Bronchial epithelial cell (primary cell): ENCODE measurements at regions not wholly inside any gene's neighbourhood (a gene's known extent, or its start where the extent isn't known, plus 50 kb on each side); places are given as distances from the start of the nearest gene placed in this dataset.

Source experiments
- DNase-seq: peaks from one replicate; pipeline ENCODE4 v3.0.0-alpha.2; 2010; ENCODE audit warnings: low read depth
- FAIRE-seq: peaks from 2 replicates; lab custom pipeline; 2011; peaks lifted over from hg19 to GRCh38; lab: Jason Lieb, UNC
- H3K27me3 ChIP-seq: 2 replicates; pipeline ENCODE4 v1.5.1; 2011; ENCODE audit warnings: low read length; ENCODE audit not compliant: control insufficient read depth, insufficient read depth
- H3K36me3 ChIP-seq: 2 replicates; pipeline ENCODE4 v1.5.1; 2011; ENCODE audit warnings: low read length; ENCODE audit not compliant: control insufficient read depth, insufficient read depth
- H3K4me3 ChIP-seq: 2 replicates; pipeline ENCODE4 v1.5.1; 2011; ENCODE audit warnings: mild to moderate bottlenecking, low read depth, low read length, control low read depth
- CTCF ChIP-seq: IDR thresholded peaks from 2 replicates; pipeline ENCODE4 v1.5.1; 2011; ENCODE audit warnings: mild to moderate bottlenecking, moderate library complexity, low read length, control low read depth, inconsistent platforms; ENCODE audit not compliant: insufficient read depth, severe bottlenecking

- H3K27me3 ChIP-seq: no peaks in the 10 kb centered on the region
- FAIRE-seq (no peak), DNase-seq (no peak)
- no peaks in the 10 kb centered on the region for H3K36me3 ChIP-seq
- no peak overlapping the region for H3K4me3 ChIP-seq
- no peak for TF ChIP-seq CTCF
Measured at GRCh38 chr14:94677747-94678146, 65.6 kb downstream of the SERPINA3 start.

GRCh38 chr14:94677213-94677612 is 65.0 kb downstream of the SERPINA3 start:
- FAIRE-seq: no peak

GRCh38 chr14:94676495-94677185 is 64.4 kb downstream of the SERPINA3 start:
- H3K36me3 ChIP-seq: no peaks in the 10 kb centered on the region
- DNase-seq (no peak), FAIRE-seq (no peak)
- H3K4me3 ChIP-seq: no peak overlapping the region
- no peak for TF ChIP-seq CTCF
- no peaks in the 10 kb centered on the region for H3K27me3 ChIP-seq

More at GRCh38 chr14:94677213-94677612, 65.0 kb downstream of the SERPINA3 start:
- no peaks in the 10 kb centered on the region for H3K27me3 ChIP-seq
- no peaks in the 10 kb centered on the region for H3K36me3 ChIP-seq
- H3K4me3 ChIP-seq: no peak overlapping the region
- no peak for DNase-seq
- TF ChIP-seq CTCF: no peak

GRCh38 chr14:94675036-94675435 is 62.8 kb downstream of the SERPINA3 start:
- Histone ChIP-seq H3K27me3 (no peaks in the 10 kb centered on the region), H3K4me3 (no peak overlapping the region), H3K36me3 (no peaks in the 10 kb centered on the region)
- no peak for DNase-seq
- no peak for TF ChIP-seq CTCF
- FAIRE-seq: no peak

GRCh38 chr14:94673781-94674231 is 61.6 kb downstream of the SERPINA3 start:
- TF ChIP-seq CTCF: no peak
- no peaks in the 10 kb centered on the region for H3K27me3 ChIP-seq
- FAIRE-seq (no peak), DNase-seq (no peak)
- no peaks in the 10 kb centered on the region for H3K36me3 ChIP-seq
- no peak overlapping the region for H3K4me3 ChIP-seq
